ENCODE measurements at regions not wholly inside any gene's neighbourhood (a gene's known extent, or its start where the extent isn't known, plus 50 kb on each side); places are given as distances from the start of the nearest gene placed in this dataset.
A peak's percentile ranks its signal among the peaks of the same experiment; 100 is the strongest.

- intact Hi-C loops (cut with micrococcal nuclease): no loop called here
- no peak for TF ChIP-seq CTCF (IDR thresholded peaks at IDR 0.05)
- no peak overlapping the region for H3K27ac Mint-ChIP-seq
- peak overlapping the region; percentile 95 for H3K4me3 Mint-ChIP-seq
- Histone ChIP-seq H3K4me3 (ENCODE audit: low read length) (peak overlapping the region; percentile 44), H3K9me3 (ENCODE audit: control insufficient read depth, insufficient read depth, low read length) (no peaks in the 10 kb centered on the region), H3K27ac (ENCODE audit: low read length) (no peak overlapping the region), H3K4me1 (ENCODE audit: control insufficient read depth, insufficient read depth, low read length) (peaks cover 13% of the 10 kb centered on the region), H3K27me3 (ENCODE audit: control insufficient read depth, insufficient read depth, low read length) (peaks cover 18% of the 10 kb centered on the region), H3K36me3 (ENCODE audit: control insufficient read depth, insufficient read depth, low read length) (no peaks in the 10 kb centered on the region)
- no peaks in the 10 kb centered on the region for H3K9me3 Mint-ChIP-seq
- DNase-seq (peak in 1 of 2 donors; percentile 17), ATAC-seq (peak in 1 of 3 donors; percentile 17)
- H3K27me3 Mint-ChIP-seq (ENCODE audit: low read depth in 2 of 2): peaks cover 1 to 59% of the 10 kb centered on the region in 2 donors
- H3K4me1 Mint-ChIP-seq: peaks cover 21 to 22% of the 10 kb centered on the region in 2 donors
- WGBS (ENCODE audit: insufficient coverage): 37% methylated on average over 89 of the region's 89 CpGs
- no peaks in the 10 kb centered on the region for H3K36me3 Mint-ChIP-seq
Measured at GRCh38 chr5:77851176-77852067, 75.3 kb upstream of the TBCA start.

- Histone ChIP-seq H3K36me3 (ENCODE audit: control insufficient read depth, insufficient read depth, low read length) (no peaks in the 10 kb centered on the region), H3K9me3 (ENCODE audit: control insufficient read depth, insufficient read depth, low read length) (no peaks in the 10 kb centered on the region), H3K27ac (ENCODE audit: low read length) (no peak overlapping the region), H3K4me3 (ENCODE audit: low read length) (no peak overlapping the region), H3K4me1 (ENCODE audit: control insufficient read depth, insufficient read depth, low read length) (peaks cover 13% of the 10 kb centered on the region), H3K27me3 (ENCODE audit: control insufficient read depth, insufficient read depth, low read length) (peaks cover 18% of the 10 kb centered on the region)
- H3K27me3 Mint-ChIP-seq (ENCODE audit: low read depth in 2 of 2): peaks cover 9 to 57% of the 10 kb centered on the region in 2 donors
- H3K4me1 Mint-ChIP-seq: peaks cover 21 to 22% of the 10 kb centered on the region in 2 donors
- intact Hi-C loops (cut with micrococcal nuclease): no loop called here
- TF ChIP-seq CTCF (IDR thresholded peaks at IDR 0.05): no peak
- ATAC-seq (no peak), DNase-seq (no peak)
- peak overlapping the region; percentile 95 for H3K4me3 Mint-ChIP-seq
- no peaks in the 10 kb centered on the region for H3K36me3 Mint-ChIP-seq
- no peak overlapping the region for H3K27ac Mint-ChIP-seq
- WGBS (ENCODE audit: insufficient coverage): 96% methylated on average over 30 of the region's 30 CpGs
- no peaks in the 10 kb centered on the region for H3K9me3 Mint-ChIP-seq
Measured at GRCh38 chr5:77850536-77851175, 74.5 kb upstream of the TBCA start.

GRCh38 chr5:77849308-77849900 is 73.3 kb upstream of the TBCA start:
- H3K36me3 Mint-ChIP-seq: no peaks in the 10 kb centered on the region
- peak overlapping the region; percentile 49 for H3K4me3 Mint-ChIP-seq
- ATAC-seq: no peak
- H3K4me3 ChIP-seq (ENCODE audit: low read length): no peak overlapping the region
- WGBS (ENCODE audit: insufficient coverage): 92% methylated on average over 5 of the region's 6 CpGs
- peaks cover 28 to 30% of the 10 kb centered on the region in 2 donors for H3K4me1 Mint-ChIP-seq
- no peaks in the 10 kb centered on the region for H3K36me3 ChIP-seq (ENCODE audit: control insufficient read depth, insufficient read depth, low read length)
- H3K9me3 Mint-ChIP-seq: no peaks in the 10 kb centered on the region
- no peaks in the 10 kb centered on the region for H3K9me3 ChIP-seq (ENCODE audit: control insufficient read depth, insufficient read depth, low read length)
- intact Hi-C loops (cut with micrococcal nuclease): no loop called here
- no peak for TF ChIP-seq CTCF (IDR thresholded peaks at IDR 0.05)
- H3K27me3 ChIP-seq (ENCODE audit: control insufficient read depth, insufficient read depth, low read length): peaks cover 24% of the 10 kb centered on the region
- H3K4me1 ChIP-seq (ENCODE audit: control insufficient read depth, insufficient read depth, low read length): peaks cover 20% of the 10 kb centered on the region
- DNase-seq: no peak
- H3K27ac Mint-ChIP-seq: no peak overlapping the region
- H3K27ac ChIP-seq (ENCODE audit: low read length): no peak overlapping the region
- H3K27me3 Mint-ChIP-seq (ENCODE audit: low read depth in 2 of 2): peaks cover 20 to 62% of the 10 kb centered on the region in 2 donors

Data from natural killer cell (primary cell).